DOHH2 (cell line): ENCODE measurements at regions not wholly inside any gene's neighbourhood (a gene's known extent, or its start where the extent isn't known, plus 50 kb on each side); places are given as distances from the start of the nearest gene placed in this dataset.

Experiments used
- H3F3A ChIP-seq: fragments of 200-600 bp; sonication (generic), shearing (Covaris generic); 2 replicates; pipeline ENCODE4 v1.6.0; 2016; ENCODE audit warnings: antibody characterized with exemption, mild to moderate bottlenecking; ENCODE audit not compliant: control insufficient read depth, insufficient read depth
- H3K27ac ChIP-seq: fragments of 200-600 bp; sonication (generic); 2 replicates; pipeline ENCODE4 v1.5.1; 2014; ENCODE audit warnings: low read depth, mild to moderate bottlenecking, low read length, moderate library complexity
- H3K27me3 ChIP-seq: fragments of 200-600 bp; sonication (generic); 2 replicates; pipeline ENCODE4 v1.6.1; 2014; ENCODE audit warnings: mild to moderate bottlenecking, low read length, mixed read lengths; ENCODE audit not compliant: control insufficient read depth
- H3K36me3 ChIP-seq: fragments of 200-600 bp; sonication (generic); 2 replicates; pipeline ENCODE4 v1.6.1; 2014; ENCODE audit warnings: mild to moderate bottlenecking, low read length, moderate library complexity, mixed read lengths; ENCODE audit not compliant: control insufficient read depth
- H3K4me1 ChIP-seq: fragments of 200-600 bp; sonication (generic); 2 replicates; pipeline ENCODE4 v1.6.1; 2014; ENCODE audit warnings: mild to moderate bottlenecking, low read length, mixed read lengths; ENCODE audit not compliant: control insufficient read depth
- H3K4me2 ChIP-seq: fragments of 200-600 bp; sonication (generic); 2 replicates; pipeline ENCODE4 v1.6.0; 2014; ENCODE audit warnings: mild to moderate bottlenecking, low read length, moderate library complexity
- H3K4me3 ChIP-seq: fragments of 200-600 bp; sonication (generic); 2 replicates; pipeline ENCODE4 v1.5.1; 2014; ENCODE audit warnings: mild to moderate bottlenecking, low read length, mixed read lengths
- H3K79me2 ChIP-seq: fragments of 200-600 bp; sonication (generic); 2 replicates; pipeline ENCODE4 v1.6.1; 2014; ENCODE audit warnings: mild to moderate bottlenecking, low read length, mixed read lengths; ENCODE audit not compliant: control insufficient read depth
- H3K9me2 ChIP-seq: fragments of 200-600 bp; sonication (generic); replicated peaks from 2 replicates; pipeline ENCODE4 v1.6.1; 2014; ENCODE audit warnings: mild to moderate bottlenecking, low read length, mixed read lengths; ENCODE audit not compliant: control insufficient read depth
- H3K9me3 ChIP-seq: fragments of 200-600 bp; sonication (generic); 2 replicates; pipeline ENCODE4 v1.6.1; 2014; ENCODE audit warnings: antibody characterized with exemption, low read length, mixed read lengths; ENCODE audit not compliant: control insufficient read depth, insufficient read depth
- H4K20me1 ChIP-seq: fragments of 200-600 bp; sonication (generic); 2 replicates; pipeline ENCODE4 v1.6.0; 2014; ENCODE audit warnings: low read depth, mild to moderate bottlenecking, antibody characterized with exemption, low read length, moderate library complexity; ENCODE audit not compliant: control insufficient read depth, insufficient read depth
- CTCF ChIP-seq: fragments of 200-600 bp; sonication (generic); IDR thresholded peaks from one replicate; pipeline ENCODE4 v1.5.1; 2014; ENCODE audit warnings: antibody characterized with exemption, mild to moderate bottlenecking, low read depth, low read length; ENCODE audit not compliant: poor library complexity, severe bottlenecking
- EZH2phosphoT487 ChIP-seq: fragments of 200-600 bp; sonication (generic); IDR thresholded peaks from 2 replicates; pipeline ENCODE4 v1.6.1; 2017; ENCODE audit warnings: borderline replicate concordance, mild to moderate bottlenecking, antibody characterized with exemption, low read length, moderate library complexity, mixed read lengths

GRCh38 chr14:40074169-40074568, 641.9 kb upstream of the FBXO33 start:
- H3K9me2 ChIP-seq, result no peaks in the 10 kb centered on the region
- no peaks in the 10 kb centered on the region for H3F3A ChIP-seq
- H3K9me3 ChIP-seq, result no peaks in the 10 kb centered on the region
- H3K79me2 ChIP-seq, result no peaks in the 10 kb centered on the region
- no peaks in the 10 kb centered on the region for H3K4me1 ChIP-seq
- H3K27me3 ChIP-seq, result no peaks in the 10 kb centered on the region
- no peaks in the 10 kb centered on the region for H3K36me3 ChIP-seq
- H3K4me2 ChIP-seq, result no peak overlapping the region
- H3K4me3 ChIP-seq, result no peak overlapping the region
- no peak for TF ChIP-seq EZH2phosphoT487
- no peak for TF ChIP-seq CTCF
- H3K27ac ChIP-seq, result no peak overlapping the region
- no peaks in the 10 kb centered on the region for H4K20me1 ChIP-seq

DNA sequence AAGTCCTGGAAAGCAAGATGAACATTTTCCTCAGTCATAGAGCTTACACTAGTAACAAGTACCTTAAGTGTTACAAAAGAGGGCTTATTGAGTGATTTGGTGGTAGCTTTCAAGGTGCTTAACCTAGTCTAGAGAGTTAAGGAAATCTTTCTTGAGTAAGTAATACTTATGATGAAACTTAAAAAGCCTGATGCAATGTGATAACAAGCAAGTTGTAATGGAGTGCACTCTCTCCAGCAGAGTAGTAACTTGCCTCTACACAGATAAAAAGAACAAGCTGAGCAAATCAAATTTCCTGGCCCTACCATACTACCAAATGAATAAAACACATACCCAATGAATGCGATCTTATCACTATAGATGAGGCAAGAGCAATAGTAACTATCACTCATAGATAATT, 639.9 kb upstream of the FBXO33 start:
- Histone ChIP-seq H3K9me3 (no peaks in the 10 kb centered on the region), H3K27me3 (no peaks in the 10 kb centered on the region), H3K4me3 (no peak overlapping the region), H3F3A (no peaks in the 10 kb centered on the region), H3K4me2 (no peak overlapping the region), H3K4me1 (no peaks in the 10 kb centered on the region), H3K36me3 (no peaks in the 10 kb centered on the region), H3K27ac (no peak overlapping the region), H4K20me1 (no peaks in the 10 kb centered on the region), H3K79me2 (no peaks in the 10 kb centered on the region), H3K9me2 (no peaks in the 10 kb centered on the region)
- TF ChIP-seq CTCF (no peak), EZH2phosphoT487 (no peak)

- H3F3A ChIP-seq, result no peaks in the 10 kb centered on the region
- no peaks in the 10 kb centered on the region for H3K79me2 ChIP-seq
- H3K4me1 ChIP-seq, result no peaks in the 10 kb centered on the region
- no peak overlapping the region for H3K4me2 ChIP-seq
- H3K4me3 ChIP-seq, result no peak overlapping the region
- TF ChIP-seq CTCF (no peak), EZH2phosphoT487 (no peak)
- H3K36me3 ChIP-seq, result no peaks in the 10 kb centered on the region
- no peaks in the 10 kb centered on the region for H3K9me3 ChIP-seq
- H3K9me2 ChIP-seq, result no peaks in the 10 kb centered on the region
- H3K27ac ChIP-seq, result no peak overlapping the region
- no peaks in the 10 kb centered on the region for H4K20me1 ChIP-seq
- no peaks in the 10 kb centered on the region for H3K27me3 ChIP-seq
Measured at GRCh38 chr14:40058901-40059897, 627.0 kb upstream of the FBXO33 start.
